GM21390 (cell line): ENCODE measurements at regions not wholly inside any gene's neighbourhood (a gene's known extent, or its start where the extent isn't known, plus 50 kb on each side); places are given as distances from the start of the nearest gene placed in this dataset.

Experiments
- ATAC-seq: cut with Tn5 transposase; IDR thresholded peaks from one replicate; pipeline ENCODE4 v1.9.1; 2021; ENCODE audit not compliant: unreplicated experiment

DNA sequence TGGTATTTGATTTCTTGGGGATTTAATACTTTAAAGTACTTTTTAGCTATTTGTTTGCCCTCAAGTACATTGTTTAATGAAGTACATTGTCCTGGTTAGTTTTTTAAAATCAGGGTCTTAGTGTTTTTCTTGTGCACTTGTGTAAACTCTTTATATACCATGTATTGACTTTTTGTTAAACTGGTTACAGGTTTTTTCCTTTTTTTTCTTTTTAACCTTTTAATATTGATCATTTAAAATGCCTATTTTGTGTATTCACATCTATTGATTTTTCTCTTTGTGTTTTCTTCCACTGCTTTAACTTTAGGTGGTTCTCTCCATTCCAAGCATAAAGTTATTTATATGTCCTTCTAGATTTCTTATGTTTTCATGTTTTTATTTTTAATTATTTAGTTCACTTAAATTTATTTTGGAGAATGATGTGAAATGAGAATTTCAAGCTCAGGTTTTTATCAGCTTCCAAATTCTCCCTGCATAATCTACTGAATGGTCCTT lies 84.5 kb upstream of the MYCN start:
- ATAC-seq = no peak

DNA sequence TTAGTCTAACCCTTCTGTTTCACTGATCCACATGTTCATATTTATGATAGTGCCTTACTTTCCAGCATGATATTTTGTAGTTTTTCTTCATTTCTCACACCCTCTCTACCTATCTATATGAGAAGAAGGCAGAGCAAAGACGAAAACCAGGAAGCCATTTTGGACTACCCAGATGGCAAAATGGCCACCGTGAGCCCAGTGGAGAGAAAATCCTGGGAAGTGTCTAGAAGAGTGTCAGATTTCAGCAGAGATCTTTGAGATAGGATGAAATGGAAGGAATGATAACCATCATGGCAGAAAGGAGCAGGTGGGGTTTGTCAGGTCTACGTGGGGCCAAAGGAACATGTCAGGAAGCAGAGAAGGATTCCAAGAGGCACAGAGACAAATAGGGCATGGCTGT lies 84.0 kb upstream of the MYCN start:
- no peak for ATAC-seq

DNA sequence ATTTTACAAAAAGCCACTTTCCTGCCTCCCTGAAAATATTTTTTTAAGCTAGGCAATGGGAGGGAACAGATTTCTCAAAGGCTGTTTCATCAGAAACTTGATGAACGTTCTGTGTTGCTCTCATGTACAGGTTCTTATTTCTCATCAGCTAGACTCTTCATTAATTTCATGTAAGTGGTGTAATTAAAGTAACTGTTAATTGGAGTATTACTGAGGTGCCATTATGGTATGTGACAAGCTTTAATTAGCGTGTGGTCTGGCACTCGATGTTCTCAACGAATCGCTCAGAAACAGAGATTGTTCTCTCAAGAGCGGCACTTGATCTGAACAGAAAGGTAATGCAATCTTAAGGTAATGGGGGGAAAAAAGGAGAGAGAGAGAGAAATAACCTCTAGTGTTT lies 81.9 kb upstream of the MYCN start:
- ATAC-seq = no peak

DNA sequence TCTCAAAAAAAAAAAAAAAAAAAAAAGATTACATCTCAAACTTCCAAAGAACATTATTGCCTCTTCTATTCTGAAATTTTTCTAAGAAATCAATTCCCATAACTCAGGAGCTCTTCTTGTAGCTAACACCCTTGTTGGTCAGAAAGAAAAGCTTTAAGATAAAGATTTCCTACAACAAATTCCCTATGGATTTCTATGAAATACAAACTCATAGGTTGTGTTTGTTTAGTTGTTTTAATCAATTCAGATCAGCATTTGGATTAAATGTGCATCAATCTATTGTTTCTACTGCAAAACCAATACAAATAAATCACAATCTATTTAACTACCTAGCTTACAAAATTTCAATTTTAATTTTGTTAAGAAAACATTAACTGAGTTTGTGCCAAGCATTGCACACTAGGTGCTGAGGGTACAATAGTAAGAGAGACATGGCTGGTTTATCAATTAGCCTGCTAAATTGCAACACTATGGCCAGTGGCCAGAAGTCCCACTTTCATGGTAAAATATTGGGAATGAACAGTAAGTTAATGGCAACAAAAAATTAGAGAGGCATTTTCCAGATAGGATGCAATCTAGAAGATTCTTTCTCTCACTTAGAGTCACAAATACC lies 80.2 kb upstream of the MYCN start:
- ATAC-seq = no peak

DNA sequence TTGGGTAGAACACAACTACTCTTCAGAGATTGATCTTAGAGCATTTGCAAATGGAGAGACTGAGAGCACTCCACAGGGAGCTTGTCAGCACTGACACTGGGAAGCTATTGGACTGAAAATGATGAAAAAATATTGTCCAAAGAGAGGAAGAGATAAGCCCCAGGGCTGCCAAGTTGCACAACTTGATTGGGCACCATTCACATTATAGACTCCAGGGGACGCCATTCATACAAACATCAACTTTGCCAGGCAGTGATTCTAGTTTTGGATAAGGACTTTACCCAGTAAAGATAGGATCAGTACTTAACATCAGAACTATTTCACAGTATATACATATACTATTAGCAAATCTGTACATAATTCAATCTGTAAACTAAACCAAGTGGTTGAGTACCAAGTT lies 79.6 kb upstream of the MYCN start:
- ATAC-seq = no peak

DNA sequence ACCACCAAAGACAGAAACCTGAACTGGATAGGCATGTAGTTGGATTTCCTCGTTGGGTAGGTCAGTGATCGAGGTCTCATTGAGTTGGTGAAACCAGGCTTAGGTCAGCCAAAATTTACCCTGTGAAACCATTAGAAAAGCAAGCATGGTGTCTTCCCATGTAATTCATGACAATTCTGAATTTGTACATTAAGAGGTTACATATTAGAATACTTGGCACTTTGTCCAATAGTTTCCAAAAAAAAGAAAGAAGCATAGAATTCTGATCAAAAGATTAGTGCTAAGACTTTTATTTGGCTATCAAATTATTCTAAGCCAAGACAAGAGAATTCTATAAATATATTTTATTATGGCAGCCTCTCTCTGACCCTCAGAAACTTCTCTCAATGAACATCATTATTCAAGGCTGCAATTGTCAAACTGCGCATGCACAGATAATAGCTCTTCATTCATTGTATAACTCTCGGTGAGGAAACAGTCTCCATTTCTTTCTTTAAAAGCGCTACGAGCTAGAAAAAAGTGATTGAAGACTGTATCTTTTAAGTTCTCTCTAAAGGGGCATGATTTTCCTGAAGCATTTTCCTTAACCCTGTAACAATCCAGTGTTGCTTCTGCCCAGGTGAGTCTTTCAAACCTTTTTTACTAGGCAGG lies 79.1 kb upstream of the MYCN start:
- no peak for ATAC-seq

DNA sequence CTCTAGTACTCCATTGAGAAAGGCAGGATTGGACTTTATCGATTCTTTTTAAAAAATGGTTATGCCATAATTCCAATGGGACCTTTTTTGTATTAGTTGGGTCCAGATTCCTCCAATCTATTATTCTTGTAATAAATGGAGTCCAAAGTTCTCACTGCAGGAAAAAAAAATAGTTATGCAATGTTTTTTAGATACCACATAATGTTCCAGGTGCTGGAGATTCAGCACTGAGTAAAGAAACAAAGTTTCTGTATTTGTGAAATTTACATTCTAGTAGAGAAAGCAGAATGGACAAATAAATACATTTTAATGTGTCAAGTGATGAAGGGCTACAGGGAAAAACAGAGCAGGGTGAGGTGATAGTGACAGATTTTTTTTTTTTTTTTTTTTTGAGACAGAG lies 78.5 kb upstream of the MYCN start:
- ATAC-seq = no peak

DNA sequence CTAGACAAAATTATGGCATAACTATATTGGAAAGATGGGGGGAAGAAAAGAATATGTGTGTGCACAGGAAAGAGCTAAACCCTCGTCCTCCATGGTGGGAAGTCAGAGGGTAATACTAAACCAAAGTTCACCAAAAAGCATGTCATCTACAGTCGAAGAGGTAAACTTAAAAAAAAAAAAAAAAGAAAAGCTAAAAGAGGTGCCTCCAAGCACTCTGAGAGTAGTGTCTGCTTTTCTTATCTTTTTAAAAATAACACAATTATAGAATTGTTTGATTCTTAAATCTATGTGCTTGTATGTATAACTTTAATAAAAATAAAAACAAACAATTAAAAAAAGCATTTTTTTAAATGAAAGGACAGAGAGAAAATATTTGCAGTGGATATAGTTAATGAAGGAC lies 77.3 kb upstream of the MYCN start:
- no peak for ATAC-seq

DNA sequence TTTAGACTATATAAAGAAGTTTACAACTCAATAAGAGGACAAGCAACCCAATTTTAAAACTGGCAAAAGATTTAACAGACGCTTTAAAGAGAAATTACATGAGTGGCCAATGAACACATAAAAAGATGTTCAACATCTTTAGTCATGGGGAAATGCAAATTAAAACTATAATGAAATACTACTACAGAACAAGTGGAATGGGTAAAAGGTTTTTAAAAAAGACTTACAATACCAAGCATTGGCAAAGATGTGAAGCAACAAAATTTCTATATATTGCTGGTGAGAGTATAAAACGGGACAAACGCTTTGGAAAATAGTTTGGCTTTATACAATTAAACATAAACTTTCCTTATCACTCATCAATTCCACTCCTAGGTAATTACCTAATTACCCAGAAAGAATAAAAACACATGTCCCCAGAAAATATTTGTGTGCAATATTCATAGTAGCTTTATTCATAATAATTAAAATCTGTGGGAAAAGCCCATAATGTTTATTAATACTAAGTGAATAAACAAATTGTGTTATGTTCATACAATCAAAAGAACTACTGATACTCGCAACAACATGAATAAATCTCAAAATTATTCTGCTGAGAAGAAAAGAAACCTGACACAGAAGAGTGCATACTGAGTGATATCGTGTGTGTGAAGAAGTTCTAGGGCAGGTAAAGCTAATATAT lies 76.7 kb upstream of the MYCN start:
- ATAC-seq = no peak

DNA sequence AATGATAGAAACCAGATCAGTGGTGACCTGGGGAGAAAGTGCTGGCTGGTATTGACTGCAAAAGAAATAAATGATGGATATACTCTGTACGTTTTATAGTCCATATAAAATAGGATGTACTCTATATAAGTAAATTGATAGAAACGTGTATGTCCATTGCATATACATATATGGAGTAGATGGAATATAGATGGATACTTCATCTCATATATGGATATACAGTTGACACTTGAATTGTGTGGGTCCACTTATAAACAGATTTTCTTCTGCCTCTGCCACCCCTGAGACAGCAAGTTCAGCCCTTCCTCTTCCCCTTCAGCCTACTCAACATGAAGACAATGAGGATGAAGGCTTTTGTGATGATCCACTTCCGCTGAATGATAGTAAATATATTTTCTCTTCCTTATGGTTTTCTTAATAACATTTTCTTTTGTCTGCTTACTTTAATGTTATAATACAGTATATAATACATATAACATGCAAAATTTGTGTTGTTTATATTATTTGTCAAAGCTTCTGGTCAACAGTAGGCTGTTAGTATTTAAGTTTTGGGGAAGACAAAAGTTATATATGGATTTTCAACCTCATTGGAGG lies 76.1 kb upstream of the MYCN start:
- ATAC-seq = no peak

DNA sequence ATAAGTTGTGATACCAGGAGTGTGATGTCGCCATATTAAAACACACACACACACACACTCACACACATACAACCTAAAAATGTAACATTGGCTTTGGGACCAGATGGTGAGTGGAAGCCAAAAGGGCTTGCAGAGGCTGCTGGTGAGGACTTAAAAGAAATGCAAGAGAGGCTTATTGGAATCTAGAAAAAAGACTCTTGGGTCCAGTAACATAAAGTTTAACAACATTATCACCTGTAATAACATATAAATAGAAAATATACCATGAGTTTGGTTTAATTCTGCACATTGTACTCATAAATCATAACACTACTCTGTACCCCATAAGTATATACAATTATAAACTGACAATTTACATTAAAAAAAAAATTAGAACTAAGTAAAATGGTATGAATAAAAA lies 74.4 kb upstream of the MYCN start:
- no peak for ATAC-seq

DNA sequence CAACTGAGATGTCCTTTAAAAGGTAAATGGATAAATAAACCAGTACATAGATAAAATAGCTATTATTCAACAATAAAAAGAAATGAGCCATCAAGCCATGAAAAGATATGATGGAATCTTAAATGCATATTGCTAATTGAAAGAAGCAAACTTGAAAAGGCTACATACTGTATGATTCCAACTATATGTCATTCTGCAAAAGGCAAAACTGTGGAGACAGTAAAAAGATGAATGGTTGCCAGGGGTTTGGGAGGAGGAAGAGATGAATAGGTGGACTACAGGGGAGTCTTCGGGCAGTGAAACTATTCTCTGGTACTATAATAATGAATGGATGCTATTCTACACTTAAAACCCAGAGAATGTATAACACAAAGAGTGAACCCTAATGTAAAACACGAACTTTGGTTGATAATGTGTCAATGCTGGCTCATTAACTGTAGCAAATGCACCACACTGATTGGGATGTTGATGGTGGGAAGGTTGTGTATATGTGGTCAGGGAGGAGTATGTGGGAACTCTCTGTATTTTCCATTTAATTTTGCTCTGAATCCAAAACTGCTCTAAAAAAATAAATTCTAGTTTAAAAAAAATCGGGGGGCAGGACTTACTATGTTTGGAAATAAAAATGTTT lies 73.7 kb upstream of the MYCN start:
- ATAC-seq = no peak

DNA sequence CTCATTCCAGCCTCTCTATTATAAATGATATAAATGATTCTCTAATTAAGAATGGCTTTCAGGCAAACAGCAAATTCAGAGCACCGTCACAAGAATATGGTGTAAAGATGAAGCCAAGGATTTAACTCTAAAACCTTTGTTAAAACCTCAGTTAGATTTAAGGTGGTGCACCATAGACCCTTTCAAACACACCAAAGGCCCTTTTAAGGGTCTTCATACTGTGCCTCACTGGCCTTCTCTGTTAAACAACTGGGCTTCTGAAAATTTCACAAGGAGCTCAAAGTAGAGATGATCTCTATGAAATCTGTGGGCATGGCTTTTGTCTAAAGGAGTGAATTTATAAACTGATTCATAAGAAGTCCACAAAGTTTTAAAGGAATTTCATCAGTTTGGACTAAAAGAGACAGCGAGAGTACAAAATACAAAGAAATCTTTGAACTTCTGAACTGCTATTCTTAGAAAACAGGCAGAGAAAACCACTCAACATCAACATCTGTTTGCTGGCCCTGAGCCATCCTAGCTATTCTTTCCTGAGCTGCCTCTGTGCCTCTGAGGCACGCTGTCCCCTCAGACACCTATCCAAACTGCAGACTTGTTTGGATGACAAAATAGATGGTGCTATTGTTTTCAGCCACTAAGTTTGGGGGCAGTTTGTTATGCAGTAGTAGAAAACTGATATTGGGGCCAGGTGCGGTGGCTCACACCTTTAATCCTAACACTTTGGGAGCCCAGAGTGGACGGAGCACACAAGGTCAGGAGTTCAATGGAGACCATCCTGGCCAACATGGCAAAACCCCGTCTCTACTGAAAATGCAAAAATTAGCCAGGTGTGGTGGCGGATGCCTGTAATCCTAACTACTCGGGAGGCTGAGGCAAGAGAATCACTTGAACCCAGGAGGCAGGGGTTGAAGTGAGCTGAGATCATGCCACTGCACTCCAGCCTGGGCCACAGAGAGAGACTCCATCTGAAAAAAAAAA lies 72.9 kb upstream of the MYCN start:
- ATAC-seq = no peak

DNA sequence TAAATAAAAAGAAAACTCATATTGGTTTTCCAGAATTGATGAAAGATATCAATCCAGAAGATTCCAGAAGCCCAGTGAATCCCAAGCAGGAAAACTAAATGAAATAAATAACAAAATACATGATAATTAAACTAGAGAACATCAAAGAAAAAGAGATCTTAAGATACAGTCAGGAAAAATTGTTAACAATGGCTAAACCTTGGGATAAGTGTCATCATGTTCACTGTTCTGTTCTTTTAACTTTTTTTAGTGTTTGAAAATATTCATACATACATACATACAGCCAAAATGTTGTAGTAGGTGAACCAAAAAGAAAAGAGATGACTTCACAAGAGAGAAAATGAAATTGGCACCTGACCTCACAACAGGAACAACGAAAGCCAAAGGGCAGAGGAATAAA lies 72.2 kb upstream of the MYCN start:
- ATAC-seq = no peak

DNA sequence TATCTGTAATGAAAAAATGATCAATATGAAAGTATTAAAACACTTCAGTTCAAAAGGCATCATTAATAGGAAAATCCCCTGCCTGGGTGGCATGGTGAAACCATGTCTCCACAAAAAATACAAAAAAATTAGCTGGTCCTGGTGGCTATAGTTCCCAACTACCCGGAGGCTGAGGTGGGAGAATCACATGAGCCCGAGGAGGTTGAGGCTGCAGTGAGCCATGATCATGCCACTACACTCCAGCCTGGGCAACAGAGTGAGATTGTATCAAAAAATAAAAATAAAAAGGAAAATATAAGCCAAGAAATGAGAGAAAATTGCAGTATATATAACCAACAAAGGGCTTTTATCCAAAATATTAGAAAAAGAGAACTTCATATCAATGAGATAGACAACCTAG lies 71.6 kb upstream of the MYCN start:
- ATAC-seq = no peak

DNA sequence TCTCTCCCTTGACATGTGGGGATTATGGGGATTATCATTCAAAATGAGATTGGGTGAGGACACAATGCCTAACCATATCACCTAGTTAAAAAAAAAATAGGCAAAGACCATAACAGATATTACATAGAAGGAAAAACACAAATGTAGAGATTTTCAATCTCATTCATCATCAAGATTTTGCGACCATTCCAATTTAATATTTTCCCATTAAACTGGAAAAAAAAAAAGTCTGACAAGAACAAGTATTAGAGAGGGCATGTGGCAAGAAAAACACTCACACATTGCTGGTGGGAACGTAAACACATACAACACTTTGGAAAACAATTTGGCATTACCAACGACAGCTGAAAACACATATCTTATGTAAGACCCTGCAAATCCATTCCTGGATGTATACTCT lies 71.0 kb upstream of the MYCN start:
- ATAC-seq = no peak

DNA sequence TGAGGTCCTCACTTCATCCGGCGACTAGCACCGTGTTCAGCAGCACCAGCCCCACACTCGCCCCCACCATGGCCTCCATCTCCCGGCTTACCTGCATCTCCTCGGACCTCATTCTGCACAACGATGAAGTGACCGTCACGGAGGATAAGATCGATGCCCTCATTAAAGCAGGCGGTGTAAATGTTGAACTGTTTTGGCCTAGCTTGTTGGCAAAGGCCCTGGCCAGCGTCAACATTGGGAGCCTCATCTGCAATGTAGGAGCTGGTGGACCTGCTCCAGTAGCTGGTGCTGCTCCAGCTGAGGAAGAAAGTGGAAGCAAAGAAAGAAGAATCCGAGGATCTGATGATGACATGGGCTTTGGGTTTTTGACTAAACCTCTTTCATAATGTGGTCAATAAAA lies 70.5 kb upstream of the MYCN start:
- no peak for ATAC-seq

DNA sequence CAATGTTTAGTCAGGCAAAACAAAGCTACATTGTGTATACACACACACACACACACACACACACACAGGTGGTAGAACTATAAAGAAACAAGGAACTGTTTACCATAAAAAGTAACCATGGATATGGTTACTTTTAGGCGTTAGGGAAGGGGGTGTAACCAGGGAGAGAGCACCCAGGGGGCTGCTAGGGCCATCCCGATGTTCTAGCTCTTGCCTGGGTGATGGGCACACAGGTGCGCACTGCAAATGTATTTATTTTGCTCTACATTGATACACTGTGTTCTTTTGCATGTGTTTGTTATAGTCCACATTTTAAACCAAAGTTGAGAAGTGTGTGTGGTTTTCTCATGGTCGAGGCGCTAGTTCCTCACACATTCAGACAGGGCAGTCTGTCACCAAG lies 69.8 kb upstream of the MYCN start:
- ATAC-seq = no peak

DNA sequence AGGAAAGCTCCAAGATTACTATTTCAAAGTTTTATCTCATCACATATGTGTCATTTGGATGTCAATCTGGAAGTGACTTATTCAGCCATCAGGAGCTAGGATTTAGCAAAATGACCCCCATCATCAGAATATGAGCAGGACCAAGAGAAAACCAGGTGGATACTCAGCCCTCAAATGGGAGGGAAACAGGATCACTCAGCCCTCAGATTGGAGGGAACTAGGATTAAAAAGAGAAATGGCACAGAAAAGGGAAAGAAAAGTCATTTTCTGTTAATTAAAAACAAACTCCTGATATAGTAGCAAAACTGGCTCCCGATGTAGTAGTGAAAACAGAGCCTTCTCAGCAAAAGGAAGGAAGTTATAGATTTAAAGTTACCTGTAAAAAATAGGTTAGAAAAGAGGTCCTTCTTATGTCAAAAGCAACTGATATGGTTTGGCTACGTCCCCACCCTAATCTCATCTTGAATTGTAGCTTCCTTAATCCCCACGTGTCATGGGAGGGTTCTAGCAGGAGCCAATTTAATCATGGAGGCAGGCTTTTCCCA lies 69.0 kb upstream of the MYCN start:
- ATAC-seq = no peak

DNA sequence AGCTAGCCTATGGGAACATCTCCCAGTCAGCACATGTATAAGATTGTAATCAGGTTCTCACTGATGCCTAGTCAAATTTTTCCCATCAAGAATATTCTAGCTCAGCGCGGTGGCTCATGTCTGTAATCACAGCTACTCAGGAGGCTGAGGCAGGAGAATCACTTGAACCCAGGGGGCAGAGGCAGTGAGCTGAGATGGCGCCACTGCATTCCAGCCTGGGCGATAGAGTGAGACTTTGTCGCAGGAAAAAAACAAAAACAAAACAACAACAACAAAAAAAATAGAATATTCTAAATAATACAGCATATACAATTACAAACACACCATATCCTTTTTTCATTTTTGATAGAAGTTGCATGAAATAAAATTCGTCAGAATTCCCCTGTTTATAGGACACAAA lies 67.5 kb upstream of the MYCN start:
- no peak for ATAC-seq
